ENCODE measurements at regions not wholly inside any gene's neighbourhood (a gene's known extent, or its start where the extent isn't known, plus 50 kb on each side); places are given as distances from the start of the nearest gene placed in this dataset.

GRCh38 chr6:137651591-137652335, 157.6 kb upstream of the OLIG3 start:
- Histone ChIP-seq H3K9me3 (ENCODE audit: control insufficient read depth, low read length) (no peaks in the 10 kb centered on the region), H3K27ac (no peak overlapping the region)

GRCh38 chr6:137652961-137653705, 158.9 kb upstream of the OLIG3 start:
- TF ChIP-seq CTCF (IDR thresholded peaks at IDR 0.05), result no peak
- no peak overlapping the region for H3K4me2 ChIP-seq (ENCODE audit: low read length)

More at GRCh38 chr6:137651591-137652335, 157.6 kb upstream of the OLIG3 start:
- no peak overlapping the region for H2AFZ ChIP-seq
- H3K27me3 ChIP-seq (ENCODE audit: control insufficient read depth, insufficient read depth, low read length), result no peaks in the 10 kb centered on the region
- no peaks in the 10 kb centered on the region for H3K79me2 ChIP-seq
- TF ChIP-seq CTCF (IDR thresholded peaks at IDR 0.05), result no peak
- no peaks in the 10 kb centered on the region for H3K4me1 ChIP-seq
- H3K4me2 ChIP-seq (ENCODE audit: low read length), result no peak overlapping the region
- H3K36me3 ChIP-seq (ENCODE audit: control insufficient read depth, insufficient read depth, low read length), result no peaks in the 10 kb centered on the region
- no peak overlapping the region for H3K9ac ChIP-seq
- H3K4me3 ChIP-seq (ENCODE audit: low read depth, low read length), result no peak overlapping the region

GRCh38 chr6:137653706-137654059, 159.5 kb upstream of the OLIG3 start:
- H3K4me3 ChIP-seq (ENCODE audit: low read depth, low read length), result no peak overlapping the region
- no peak overlapping the region for H3K4me2 ChIP-seq (ENCODE audit: low read length)
- no peaks in the 10 kb centered on the region for H3K27me3 ChIP-seq (ENCODE audit: control insufficient read depth, insufficient read depth, low read length)
- H3K9me3 ChIP-seq (ENCODE audit: control insufficient read depth, low read length), result no peaks in the 10 kb centered on the region
- no peak overlapping the region for H3K9ac ChIP-seq
- H3K27ac ChIP-seq, result no peak overlapping the region
- no peak overlapping the region for H2AFZ ChIP-seq
- TF ChIP-seq CTCF (IDR thresholded peaks at IDR 0.05), result no peak
- no peaks in the 10 kb centered on the region for H3K4me1 ChIP-seq
- no peaks in the 10 kb centered on the region for H3K36me3 ChIP-seq (ENCODE audit: control insufficient read depth, insufficient read depth, low read length)
- H3K79me2 ChIP-seq, result no peaks in the 10 kb centered on the region

More at GRCh38 chr6:137652961-137653705, 158.9 kb upstream of the OLIG3 start:
- H3K27me3 ChIP-seq (ENCODE audit: control insufficient read depth, insufficient read depth, low read length), result no peaks in the 10 kb centered on the region
- no peak overlapping the region for H3K4me3 ChIP-seq (ENCODE audit: low read depth, low read length)
- no peak overlapping the region for H3K27ac ChIP-seq
- no peak overlapping the region for H2AFZ ChIP-seq
- H3K9me3 ChIP-seq (ENCODE audit: control insufficient read depth, low read length), result no peaks in the 10 kb centered on the region
- H3K36me3 ChIP-seq (ENCODE audit: control insufficient read depth, insufficient read depth, low read length), result no peaks in the 10 kb centered on the region
- H3K79me2 ChIP-seq, result no peaks in the 10 kb centered on the region
- H3K9ac ChIP-seq, result no peak overlapping the region
- H3K4me1 ChIP-seq, result no peaks in the 10 kb centered on the region

GRCh38 chr6:137654365-137654981, 160.3 kb upstream of the OLIG3 start:
- Histone ChIP-seq H3K27ac (no peak overlapping the region), H2AFZ (no peak overlapping the region), H3K4me3 (ENCODE audit: low read depth, low read length) (no peak overlapping the region), H3K36me3 (ENCODE audit: control insufficient read depth, insufficient read depth, low read length) (no peaks in the 10 kb centered on the region), H3K79me2 (no peaks in the 10 kb centered on the region), H3K4me1 (no peaks in the 10 kb centered on the region), H3K9me3 (ENCODE audit: control insufficient read depth, low read length) (no peaks in the 10 kb centered on the region), H3K27me3 (ENCODE audit: control insufficient read depth, insufficient read depth, low read length) (no peaks in the 10 kb centered on the region), H3K4me2 (ENCODE audit: low read length) (no peak overlapping the region), H3K9ac (no peak overlapping the region)
- TF ChIP-seq CTCF (IDR thresholded peaks at IDR 0.05), result no peak
